WI38 (cell line): ENCODE measurements at regions not wholly inside any gene's neighbourhood (a gene's known extent, or its start where the extent isn't known, plus 50 kb on each side); places are given as distances from the start of the nearest gene placed in this dataset.
A peak's percentile ranks its signal among the peaks of the same experiment; 100 is the strongest.
"Not testable (repeated sequence)": the region's sequence is repeated elsewhere in the genome, so short reads cannot be mapped to it uniquely, and the experiment has no call there.

Source experiments
- H3K4me3 ChIP-seq: 2 replicates; pipeline ENCODE4 v1.5.1; 2011; ENCODE audit warnings: low read depth, mild to moderate bottlenecking, control low read depth, low read length
- TF ChIP-seq, protein P1 (sequence below): IDR thresholded peaks from 2 replicates; pipeline ENCODE4 v1.5.1; 2012; ENCODE audit warnings: low read depth, mild to moderate bottlenecking, control low read depth, low read length

GRCh38 chrX:39260965-39261364 is 459.7 kb downstream of the MID1IP1 start:
- no peak overlapping the region for H3K4me3 ChIP-seq
- TF ChIP-seq, protein P1, sequence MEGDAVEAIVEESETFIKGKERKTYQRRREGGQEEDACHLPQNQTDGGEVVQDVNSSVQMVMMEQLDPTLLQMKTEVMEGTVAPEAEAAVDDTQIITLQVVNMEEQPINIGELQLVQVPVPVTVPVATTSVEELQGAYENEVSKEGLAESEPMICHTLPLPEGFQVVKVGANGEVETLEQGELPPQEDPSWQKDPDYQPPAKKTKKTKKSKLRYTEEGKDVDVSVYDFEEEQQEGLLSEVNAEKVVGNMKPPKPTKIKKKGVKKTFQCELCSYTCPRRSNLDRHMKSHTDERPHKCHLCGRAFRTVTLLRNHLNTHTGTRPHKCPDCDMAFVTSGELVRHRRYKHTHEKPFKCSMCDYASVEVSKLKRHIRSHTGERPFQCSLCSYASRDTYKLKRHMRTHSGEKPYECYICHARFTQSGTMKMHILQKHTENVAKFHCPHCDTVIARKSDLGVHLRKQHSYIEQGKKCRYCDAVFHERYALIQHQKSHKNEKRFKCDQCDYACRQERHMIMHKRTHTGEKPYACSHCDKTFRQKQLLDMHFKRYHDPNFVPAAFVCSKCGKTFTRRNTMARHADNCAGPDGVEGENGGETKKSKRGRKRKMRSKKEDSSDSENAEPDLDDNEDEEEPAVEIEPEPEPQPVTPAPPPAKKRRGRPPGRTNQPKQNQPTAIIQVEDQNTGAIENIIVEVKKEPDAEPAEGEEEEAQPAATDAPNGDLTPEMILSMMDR = no peak

GRCh38 chrX:39261446-39262147 is 460.3 kb downstream of the MID1IP1 start:
- TF ChIP-seq, protein P1 = 0 out of 2 replicates have a peak, but pooled peaks have one; percentile 10
- H3K4me3 ChIP-seq = no peak overlapping the region

DNA sequence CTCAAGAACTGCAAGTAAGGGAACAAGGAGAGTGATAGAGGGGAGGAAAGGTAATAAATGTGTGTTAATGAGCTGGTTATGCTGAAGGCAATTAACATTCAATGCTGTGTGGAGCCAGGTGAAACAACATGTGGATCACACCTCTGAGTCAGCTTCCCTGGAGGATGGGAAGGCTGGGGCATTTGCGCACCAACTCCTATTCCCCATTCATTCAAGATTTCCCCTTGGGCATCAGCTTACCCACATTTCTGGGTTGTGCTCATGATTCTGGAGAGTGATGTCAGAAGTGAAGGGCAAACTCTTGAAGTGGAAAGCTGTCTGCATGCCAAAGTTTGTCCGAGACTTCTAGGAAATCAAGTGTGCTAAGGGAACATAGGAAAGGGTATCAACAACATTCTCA is 461.4 kb downstream of the MID1IP1 start:
- H3K4me3 ChIP-seq = no peak overlapping the region
- TF ChIP-seq, protein P1 = no peak

DNA sequence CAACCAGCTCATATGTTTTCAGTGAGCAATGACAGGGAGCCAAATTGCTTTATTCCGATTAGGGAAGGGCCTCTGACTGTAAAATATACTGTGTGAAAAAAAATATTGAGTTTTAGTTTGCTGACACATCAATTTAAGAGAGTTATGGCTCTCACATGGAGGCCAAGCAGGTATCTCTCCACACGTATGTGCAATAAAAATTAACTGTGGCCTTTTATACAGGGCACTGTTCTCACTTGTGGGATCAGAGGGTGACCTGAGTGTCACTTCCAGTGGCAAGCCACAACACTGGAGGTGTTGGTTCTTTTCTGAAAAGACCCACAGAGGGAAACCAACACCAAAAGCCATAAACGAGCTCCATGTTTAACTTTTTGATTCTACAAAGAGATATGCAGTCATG is 462.8 kb downstream of the MID1IP1 start:
- no peak overlapping the region for H3K4me3 ChIP-seq
- TF ChIP-seq, protein P1 = no peak

GRCh38 chrX:39267176-39267575 is 465.9 kb downstream of the MID1IP1 start:
- no peak overlapping the region for H3K4me3 ChIP-seq
- TF ChIP-seq, protein P1 = no peak

- no peak overlapping the region for H3K4me3 ChIP-seq
- TF ChIP-seq, protein P1 = no peak
Observed at GRCh38 chrX:39268207-39268606, 466.9 kb downstream of the MID1IP1 start.

- TF ChIP-seq, protein P1 = no peak
- H3K4me3 ChIP-seq = no peak overlapping the region
Observed at GRCh38 chrX:39275500-39276068, 474.3 kb downstream of the MID1IP1 start.

GRCh38 chrX:39277685-39278390 is 476.6 kb downstream of the MID1IP1 start:
- H3K4me3 ChIP-seq = not testable (repeated sequence)
